22Rv1 (cell line): ENCODE measurements at regions not wholly inside any gene's neighbourhood (a gene's known extent, or its start where the extent isn't known, plus 50 kb on each side); places are given as distances from the start of the nearest gene placed in this dataset.
"Not testable (repeated sequence)": the region's sequence is repeated elsewhere in the genome, so short reads cannot be mapped to it uniquely, and the experiment has no call there.

Experiments used
- H3K27ac ChIP-seq: fragments of 450-650 bp; 2 replicates; pipeline ENCODE4 v1.5.1; 2017
- CTCF ChIP-seq: fragments of 450-650 bp; IDR thresholded peaks from 2 replicates; pipeline ENCODE4 v1.5.1; 2017; ENCODE audit warnings: mild to moderate bottlenecking
- ZFX ChIP-seq: fragments of 450-650 bp; IDR thresholded peaks from 2 replicates; pipeline ENCODE4 v1.6.1; 2017; ENCODE audit warnings: antibody characterized with exemption, borderline replicate concordance

GRCh38 chrX:43279341-43279808, 376.7 kb upstream of the MAOA start:
- no peak for TF ChIP-seq CTCF
- no peak for TF ChIP-seq ZFX
- H3K27ac ChIP-seq: no peak overlapping the region

DNA sequence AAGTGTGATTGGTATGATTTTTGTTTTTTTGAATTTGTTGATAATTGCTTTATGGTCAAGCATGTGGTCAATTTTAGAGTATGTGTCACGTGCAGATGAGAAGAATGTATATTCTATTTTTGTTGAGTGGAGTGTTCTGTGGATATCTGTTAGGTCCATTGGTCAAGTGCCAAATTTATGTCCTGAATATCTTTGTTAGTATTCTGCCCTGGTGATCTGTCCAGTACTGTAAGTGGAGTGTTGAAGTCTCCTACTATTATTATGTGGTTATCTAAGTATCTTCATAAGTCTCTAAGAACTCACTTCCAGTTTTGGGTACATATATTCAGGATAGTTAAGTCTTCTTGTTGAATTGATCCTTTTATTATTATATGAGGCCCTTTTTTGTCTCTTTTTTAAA, 372.9 kb upstream of the MAOA start:
- TF ChIP-seq CTCF: no peak
- no peak for TF ChIP-seq ZFX
- H3K27ac ChIP-seq: no peak overlapping the region

DNA sequence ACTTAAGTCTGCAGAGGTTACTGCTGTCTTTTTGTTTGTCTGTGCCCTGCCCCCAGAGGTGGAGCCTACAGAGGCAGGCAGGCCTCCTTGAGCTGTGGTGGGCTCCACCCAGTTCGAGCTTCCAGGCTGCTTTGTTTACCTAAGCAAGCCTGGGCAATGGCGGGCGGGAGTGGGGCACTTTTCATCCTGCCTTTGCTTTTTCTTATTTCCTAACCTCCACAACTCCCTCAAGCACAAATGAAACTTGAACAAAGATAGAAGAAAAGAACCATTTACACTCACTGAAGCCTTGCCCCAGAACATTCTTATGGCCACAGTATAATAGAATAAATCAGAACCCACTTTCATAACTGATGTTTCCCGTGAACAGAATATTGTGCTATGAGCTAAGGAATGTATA, 344.5 kb upstream of the MAOA start:
- not testable (repeated sequence) for H3K27ac ChIP-seq

GRCh38 chrX:43313035-43313434, 343.1 kb upstream of the MAOA start:
- no peak overlapping the region for H3K27ac ChIP-seq
- TF ChIP-seq ZFX (no peak), CTCF (no peak)

DNA sequence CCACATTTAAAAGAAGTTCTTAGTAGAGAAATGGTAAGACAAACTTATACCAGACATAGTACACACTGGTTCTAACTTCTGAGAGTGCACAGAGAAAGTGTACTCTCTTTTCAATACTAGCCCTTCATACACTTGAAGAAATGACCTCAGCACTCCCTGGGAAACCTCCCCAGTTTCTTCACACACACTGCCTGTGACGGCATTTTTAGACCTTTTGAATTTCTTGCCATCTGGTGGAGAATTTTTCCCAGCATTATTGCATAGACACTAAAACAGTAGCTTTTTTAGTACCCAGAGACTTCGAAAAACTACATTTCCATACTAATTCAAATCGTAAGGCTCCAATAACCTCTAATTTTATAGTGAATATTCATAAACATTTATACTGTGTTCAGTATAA, 341.6 kb upstream of the MAOA start:
- H3K27ac ChIP-seq: no peak overlapping the region
- TF ChIP-seq CTCF: no peak
- TF ChIP-seq ZFX: no peak

GRCh38 chrX:43315622-43316021, 340.5 kb upstream of the MAOA start:
- no peak for TF ChIP-seq ZFX
- TF ChIP-seq CTCF: no peak
- H3K27ac ChIP-seq: no peak overlapping the region

DNA sequence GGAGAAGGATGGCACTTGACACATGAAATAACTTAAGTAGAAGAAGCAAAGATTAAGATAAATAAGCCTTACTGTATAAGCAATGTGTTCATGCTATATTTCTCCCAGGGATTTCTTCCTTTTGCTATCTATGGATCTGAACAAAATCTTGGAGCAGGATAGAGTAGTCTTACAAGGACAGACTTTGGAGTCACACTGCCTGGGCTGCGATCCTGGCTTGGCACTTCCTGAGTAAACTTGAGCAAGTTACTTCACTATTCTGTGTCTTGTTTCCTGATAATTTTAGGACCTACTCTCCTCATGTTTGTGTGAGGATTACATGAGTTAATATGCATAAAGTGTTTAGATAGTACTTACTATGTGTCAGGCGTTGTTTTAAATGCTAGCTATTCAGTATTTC, 340.0 kb upstream of the MAOA start:
- H3K27ac ChIP-seq: no peak overlapping the region
- TF ChIP-seq CTCF (no peak), ZFX (no peak)

- TF ChIP-seq CTCF (no peak), ZFX (no peak)
- H3K27ac ChIP-seq: no peak overlapping the region
Measured at GRCh38 chrX:43317378-43317777, 338.7 kb upstream of the MAOA start.
